GM19328 (cell line): ENCODE measurements at regions not wholly inside any gene's neighbourhood (a gene's known extent, or its start where the extent isn't known, plus 50 kb on each side); places are given as distances from the start of the nearest gene placed in this dataset.

ENCODE experiments used
- ATAC-seq: cut with Tn5 transposase; IDR thresholded peaks from one replicate; pipeline ENCODE4 v1.9.1; 2021; ENCODE audit warnings: mild to moderate bottlenecking, moderate library complexity; ENCODE audit not compliant: unreplicated experiment

- ATAC-seq = no peak
Measured at GRCh38 chr13:33372251-33372919, 86.8 kb upstream of the STARD13 start.

GRCh38 chr13:33373624-33374023, 88.1 kb upstream of the STARD13 start:
- ATAC-seq = no peak

DNA sequence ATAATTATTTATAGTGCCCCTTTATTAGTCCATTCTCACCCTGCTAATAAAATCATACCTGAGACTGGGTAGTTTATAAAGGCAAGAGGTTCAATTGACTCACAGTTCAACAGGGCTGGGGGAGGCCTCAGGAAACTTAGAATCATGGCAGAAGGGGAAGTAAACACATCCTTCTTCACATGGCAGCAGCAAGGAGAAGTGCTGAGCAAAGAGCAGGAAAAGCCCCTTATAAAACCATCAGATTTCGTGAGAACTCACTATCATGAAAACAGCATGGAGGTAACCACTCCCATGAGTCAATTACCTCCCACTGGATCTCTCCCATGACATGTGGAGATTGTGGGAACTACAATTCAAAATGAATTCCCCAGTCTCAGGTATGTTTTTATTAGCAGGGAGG, 89.9 kb upstream of the STARD13 start:
- no peak for ATAC-seq

- no peak for ATAC-seq
Measured at GRCh38 chr13:33376212-33376611, 90.7 kb upstream of the STARD13 start.

DNA sequence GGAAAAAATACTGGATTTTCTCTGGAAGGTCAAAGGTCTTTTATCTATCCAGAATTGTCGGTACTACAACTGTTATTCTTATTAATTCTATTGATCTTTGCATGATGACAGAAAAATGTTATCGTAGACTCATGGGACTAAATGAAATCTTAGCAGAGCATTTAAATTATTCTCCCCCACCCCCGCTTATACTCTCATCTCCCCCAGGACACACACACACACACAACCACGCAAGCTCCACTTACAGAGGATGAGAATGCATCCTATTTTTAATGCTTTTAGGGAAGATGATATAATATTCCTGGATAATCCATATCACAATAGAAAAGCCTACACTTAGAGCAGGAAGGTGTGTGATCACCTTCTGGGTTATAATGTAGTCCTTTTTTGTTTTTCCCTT, 91.9 kb upstream of the STARD13 start:
- no peak for ATAC-seq

DNA sequence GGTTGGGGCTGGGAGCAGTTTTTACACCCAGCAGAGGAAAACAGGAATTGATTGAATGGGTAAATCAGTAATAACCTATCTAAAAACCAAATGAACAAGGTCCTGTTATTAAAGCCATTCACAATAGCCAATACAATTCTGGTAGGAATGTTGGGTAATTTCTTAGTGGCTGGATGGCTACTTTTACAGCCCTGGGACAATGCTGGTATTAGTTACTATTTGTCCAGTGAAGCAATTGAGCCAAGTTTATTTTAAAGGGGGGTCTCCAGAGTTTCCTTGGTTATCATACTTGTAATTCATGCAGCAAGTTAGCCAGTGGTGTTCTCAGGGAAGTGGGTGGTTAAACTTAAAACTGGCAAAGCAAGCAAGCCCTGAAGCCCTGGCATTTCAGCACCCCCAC, 92.3 kb upstream of the STARD13 start:
- no peak for ATAC-seq

- ATAC-seq = no peak
Measured at GRCh38 chr13:33379608-33380007, 94.1 kb upstream of the STARD13 start.

DNA sequence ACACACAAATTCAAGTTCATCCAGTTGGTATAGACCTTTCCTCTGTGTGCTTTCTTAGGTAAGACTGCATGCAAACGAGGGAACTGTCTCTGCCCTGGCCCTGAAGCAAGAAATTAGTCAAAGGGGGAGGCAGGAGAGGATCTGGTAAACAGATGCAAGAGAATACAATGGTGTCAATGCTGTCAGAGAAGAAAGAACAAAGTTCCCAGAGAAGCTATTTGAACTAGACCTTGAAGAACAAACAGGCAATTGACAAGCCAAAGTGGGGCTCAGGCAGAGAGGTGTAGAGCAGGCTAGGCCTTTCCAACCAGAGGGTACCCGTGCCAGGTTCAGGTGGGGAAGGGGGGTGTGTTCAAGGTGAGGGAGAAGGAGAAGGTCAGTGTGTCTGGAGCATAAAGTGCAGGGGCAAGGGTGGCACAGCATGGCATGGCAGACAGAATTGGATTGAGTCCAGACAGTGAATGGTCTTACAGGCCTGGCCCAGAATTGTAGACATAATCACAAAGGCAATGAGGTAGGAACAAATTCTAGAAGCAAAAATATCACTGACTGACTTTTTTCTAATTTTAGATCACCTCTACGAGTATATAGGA, 95.0 kb upstream of the STARD13 start:
- no peak for ATAC-seq

- ATAC-seq = no peak
Measured at GRCh38 chr13:33381180-33381579, 95.6 kb upstream of the STARD13 start.

GRCh38 chr13:33381906-33382305, 96.4 kb upstream of the STARD13 start:
- ATAC-seq = no peak

DNA sequence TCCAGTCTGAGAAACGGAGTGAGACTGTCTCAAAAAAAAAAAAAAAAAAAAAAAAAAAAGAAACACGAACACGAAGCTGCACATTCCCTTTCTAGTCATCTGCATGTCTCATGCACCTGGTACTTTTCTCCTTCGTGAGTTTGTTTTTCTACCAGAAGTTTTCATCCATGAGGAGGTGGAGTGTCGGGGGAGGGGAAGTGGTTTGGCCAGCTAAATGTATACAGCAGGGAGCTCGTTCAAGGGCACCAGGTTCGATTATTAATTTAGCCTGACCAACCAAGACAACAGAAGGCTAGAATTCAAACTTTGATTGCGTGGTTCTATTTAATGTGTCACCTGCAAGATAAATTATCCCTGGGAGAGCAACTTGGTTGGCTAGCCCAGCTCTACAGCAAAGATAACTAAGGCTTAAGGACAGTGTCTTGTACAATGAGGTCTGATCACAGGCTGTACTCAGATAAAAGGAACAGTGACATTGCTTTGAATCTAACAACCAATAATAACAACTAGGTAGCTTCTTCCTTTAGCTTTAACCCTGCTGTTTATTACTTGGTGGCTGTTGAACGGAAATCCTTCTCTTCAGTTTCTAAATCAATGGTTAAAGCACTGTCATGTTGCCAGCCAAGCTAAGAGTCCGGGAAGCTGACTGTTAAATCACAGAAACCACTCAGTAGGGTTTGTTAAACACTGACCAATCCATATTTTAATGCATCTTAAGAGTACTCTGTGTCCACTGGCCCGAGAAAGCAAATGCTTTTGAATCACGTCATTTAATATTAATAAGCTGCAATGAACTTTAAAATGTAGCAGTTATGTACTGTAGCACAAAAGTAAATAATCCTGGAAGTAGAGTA, 98.4 kb upstream of the STARD13 start:
- ATAC-seq = no peak

GRCh38 chr13:33388286-33388998, 102.9 kb upstream of the STARD13 start:
- ATAC-seq = no peak

GRCh38 chr13:33392794-33393405, 107.3 kb upstream of the STARD13 start:
- ATAC-seq = no peak

- no peak for ATAC-seq
Measured at GRCh38 chr13:33394294-33394932, 108.9 kb upstream of the STARD13 start.

- no peak for ATAC-seq
Measured at GRCh38 chr13:33401238-33401637, 115.7 kb upstream of the STARD13 start.

- no peak for ATAC-seq
Measured at GRCh38 chr13:33402975-33403374, 117.4 kb upstream of the STARD13 start.

- ATAC-seq = no peak
Measured at GRCh38 chr13:33403807-33404362, 118.3 kb upstream of the STARD13 start.

DNA sequence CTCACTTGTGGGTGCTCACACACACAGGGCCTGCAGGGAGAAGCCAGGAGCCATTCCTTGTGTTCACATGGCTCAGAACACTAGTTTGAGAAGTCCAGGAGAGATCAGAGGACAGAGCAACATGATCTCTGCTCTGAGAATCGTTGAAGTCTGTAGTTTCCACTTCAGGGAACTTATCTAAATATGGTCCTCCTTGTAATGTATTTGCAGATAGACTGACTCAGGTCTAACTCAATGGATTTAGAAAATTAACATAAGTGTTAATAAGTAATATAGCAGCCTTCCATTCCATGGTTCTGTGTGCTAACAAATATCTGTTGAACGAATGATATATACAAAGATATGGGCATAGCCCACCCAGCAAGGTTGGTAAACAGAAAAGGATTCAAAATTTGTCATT, 119.8 kb upstream of the STARD13 start:
- no peak for ATAC-seq

GRCh38 chr13:33409673-33410510, 124.3 kb upstream of the STARD13 start:
- ATAC-seq = no peak
